WI38 (cell line): ENCODE measurements at regions not wholly inside any gene's neighbourhood (a gene's known extent, or its start where the extent isn't known, plus 50 kb on each side); places are given as distances from the start of the nearest gene placed in this dataset.

Experiments
- H3K4me3 ChIP-seq: 2 replicates; pipeline ENCODE4 v1.5.1; 2011; ENCODE audit warnings: low read depth, mild to moderate bottlenecking, control low read depth, low read length
- CTCF ChIP-seq: IDR thresholded peaks from 2 replicates; pipeline ENCODE4 v1.5.1; 2012; ENCODE audit warnings: low read depth, mild to moderate bottlenecking, control low read depth, low read length

DNA sequence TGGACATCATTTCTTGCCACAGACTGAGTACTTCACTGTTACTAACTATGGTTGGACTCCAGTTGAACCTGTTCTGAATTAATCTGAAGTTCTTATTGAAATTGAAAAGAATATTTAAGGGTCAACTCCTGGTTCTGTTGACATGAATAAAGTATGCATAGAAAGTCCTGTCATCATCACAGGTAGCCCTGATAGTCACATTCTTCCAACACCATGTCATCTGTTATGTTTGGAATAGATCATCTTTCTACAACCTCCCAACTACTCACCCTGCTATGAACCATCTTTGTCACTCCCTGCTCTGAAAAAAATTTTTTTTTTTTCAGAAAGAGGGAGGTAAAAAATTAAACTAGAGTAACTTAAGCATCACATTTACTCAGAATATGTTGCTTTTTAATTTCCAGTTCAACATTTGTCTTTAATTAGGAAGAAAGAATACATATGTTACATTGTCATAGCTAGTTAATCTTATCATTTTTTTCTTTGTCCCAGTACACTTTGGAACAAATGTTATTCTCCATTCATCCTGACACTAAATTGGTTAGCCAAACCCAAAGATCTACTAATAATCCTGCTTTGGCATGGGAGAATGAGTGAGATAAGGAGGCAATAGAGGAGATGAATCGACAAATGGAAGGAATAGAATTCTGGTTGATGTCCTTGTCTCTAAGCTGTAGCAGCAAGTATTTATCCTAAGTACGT is 775.1 kb upstream of the NRSN1 start:
- H3K4me3 ChIP-seq, result no peak overlapping the region
- TF ChIP-seq CTCF, result no peak

- no peak overlapping the region for H3K4me3 ChIP-seq
- TF ChIP-seq CTCF, result no peak
These were observed 772.0 kb upstream of the NRSN1 start for GRCh38 chr6:23354004-23354403.

DNA sequence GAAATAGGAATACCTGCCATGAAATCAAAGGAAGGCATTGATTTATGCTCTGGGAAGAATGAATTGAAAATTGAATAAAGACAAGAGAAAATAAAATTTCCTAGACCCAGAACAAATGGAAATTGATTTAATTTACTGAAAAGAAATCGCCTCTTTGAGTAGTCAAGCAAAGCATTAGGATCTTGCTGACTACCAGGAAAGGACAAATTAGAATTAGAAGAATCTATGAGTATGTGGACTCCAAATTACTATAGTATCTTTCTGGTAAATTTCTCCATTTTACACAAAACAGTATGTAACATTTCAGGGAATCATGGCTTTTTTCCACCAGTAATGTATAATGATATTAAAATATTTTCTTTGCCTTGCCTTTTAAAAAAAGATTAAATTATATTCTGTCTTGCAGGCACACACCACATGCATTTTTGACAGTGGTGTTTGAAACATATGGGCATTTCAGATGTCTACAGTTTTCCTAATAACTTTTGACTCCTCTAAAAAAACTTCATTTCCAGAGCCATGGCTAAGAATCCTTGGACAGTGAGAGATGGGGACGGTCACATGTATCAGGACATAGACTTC is 768.7 kb upstream of the NRSN1 start:
- no peak for TF ChIP-seq CTCF
- H3K4me3 ChIP-seq, result no peak overlapping the region

DNA sequence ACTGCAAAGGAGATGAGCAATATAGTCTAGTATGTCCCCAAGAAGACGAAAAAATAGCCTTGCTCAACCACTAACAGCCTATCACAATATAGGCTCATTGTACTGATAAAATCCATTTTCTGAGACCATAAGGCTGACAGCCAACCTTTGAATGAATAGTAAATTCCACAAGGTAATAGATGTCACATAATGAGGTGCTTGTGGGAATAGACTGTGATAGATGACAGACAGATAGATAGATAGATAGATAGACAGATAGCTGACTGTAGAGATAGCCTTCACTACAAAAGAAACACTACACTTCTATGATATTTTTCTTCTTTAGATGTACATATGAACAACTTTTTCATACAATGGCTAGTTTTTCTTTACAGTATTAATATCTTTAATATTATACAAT is 760.3 kb upstream of the NRSN1 start:
- TF ChIP-seq CTCF, result no peak
- no peak overlapping the region for H3K4me3 ChIP-seq

DNA sequence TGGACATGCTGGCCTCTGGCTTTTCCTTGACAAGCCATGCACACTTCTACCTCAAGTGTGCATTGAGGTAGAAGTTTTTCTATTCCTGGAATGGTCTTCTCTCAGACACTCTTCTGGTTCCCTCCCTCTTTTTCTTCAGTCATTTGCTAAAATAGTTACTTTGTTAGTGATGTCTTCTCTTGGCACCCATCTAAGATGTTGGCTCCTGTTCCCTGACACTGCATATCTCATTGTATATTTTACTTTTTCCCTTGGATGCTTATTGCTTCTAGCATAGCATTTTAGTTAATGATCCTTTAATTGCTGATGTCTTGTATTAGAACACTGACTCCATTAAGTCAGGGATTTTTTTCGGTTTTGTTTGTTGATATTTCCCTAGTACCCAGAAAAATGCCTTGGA is 758.7 kb upstream of the NRSN1 start:
- no peak for TF ChIP-seq CTCF
- no peak overlapping the region for H3K4me3 ChIP-seq

DNA sequence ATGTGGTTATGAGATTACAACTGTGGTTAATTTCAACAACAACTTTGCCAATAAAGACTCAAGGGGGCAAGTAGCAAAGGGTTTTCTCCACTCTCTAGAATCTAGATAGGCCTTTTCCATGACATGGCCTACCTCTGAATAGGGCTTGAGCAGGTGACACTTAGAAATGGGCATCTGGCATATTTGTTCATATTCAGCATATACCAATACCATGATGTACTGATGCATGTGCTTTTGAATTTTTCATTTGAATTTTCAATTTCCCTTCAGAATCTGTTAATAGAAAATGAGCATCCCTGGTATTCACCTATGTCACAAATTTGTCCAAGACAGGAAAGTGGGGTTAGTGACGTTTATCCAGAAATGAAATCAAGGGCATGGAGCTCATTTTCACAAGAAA is 757.5 kb upstream of the NRSN1 start:
- TF ChIP-seq CTCF, result no peak
- H3K4me3 ChIP-seq, result no peak overlapping the region

DNA sequence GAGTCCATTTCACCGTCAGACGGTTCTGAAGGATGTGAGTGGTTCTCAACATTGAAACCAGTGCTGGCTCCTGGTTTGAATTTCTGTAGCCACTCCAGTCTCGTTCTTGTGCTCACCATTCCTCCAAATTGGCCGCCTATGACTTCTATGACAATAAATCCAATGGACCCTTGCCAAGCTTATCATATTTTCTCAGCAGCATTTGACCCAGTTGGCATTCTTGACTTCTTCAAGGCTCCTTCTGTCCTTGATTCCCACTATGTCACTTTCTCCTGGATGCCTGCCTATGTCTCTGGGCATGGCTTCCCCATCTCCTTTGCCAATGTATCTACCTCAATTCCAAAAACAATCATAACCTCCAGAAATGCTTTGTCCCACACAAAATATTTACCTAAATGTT is 756.0 kb upstream of the NRSN1 start:
- H3K4me3 ChIP-seq, result no peak overlapping the region
- no peak for TF ChIP-seq CTCF
